Hepatic stellate cell (primary cell): ENCODE measurements at regions not wholly inside any gene's neighbourhood (a gene's known extent, or its start where the extent isn't known, plus 50 kb on each side); places are given as distances from the start of the nearest gene placed in this dataset.
"Not testable (repeated sequence)": the region's sequence is repeated elsewhere in the genome, so short reads cannot be mapped to it uniquely, and the experiment has no call there.

Source experiments
- DNase-seq: peaks from one replicate; pipeline ENCODE4 v3.0.0; 2011; ENCODE audit warnings: low spot score

- no peak for DNase-seq
These were observed 596.9 kb upstream of the CDH6 start for GRCh38 chr5:30596495-30597064.

- no peak for DNase-seq
These were observed 599.2 kb upstream of the CDH6 start for GRCh38 chr5:30594331-30594730.

GRCh38 chr5:30592833-30593232 is 600.7 kb upstream of the CDH6 start:
- DNase-seq: no peak

GRCh38 chr5:30581198-30581935 is 612.1 kb upstream of the CDH6 start:
- no peak for DNase-seq

- DNase-seq: no peak
These were observed 618.7 kb upstream of the CDH6 start for GRCh38 chr5:30574761-30575160.

- DNase-seq: no peak
These were observed 621.2 kb upstream of the CDH6 start for GRCh38 chr5:30572279-30572678.

- no peak for DNase-seq
These were observed 631.7 kb upstream of the CDH6 start for GRCh38 chr5:30561771-30562170.

- no peak for DNase-seq
These were observed 641.9 kb upstream of the CDH6 start for GRCh38 chr5:30551618-30552017.

GRCh38 chr5:30548580-30549305 is 644.7 kb upstream of the CDH6 start:
- no peak for DNase-seq

- DNase-seq: no peak
These were observed 653.3 kb upstream of the CDH6 start for GRCh38 chr5:30540150-30540549.

GRCh38 chr5:30539004-30539634 is 654.4 kb upstream of the CDH6 start:
- peak; percentile 1 for DNase-seq

- DNase-seq: no peak
These were observed 668.1 kb upstream of the CDH6 start for GRCh38 chr5:30525353-30525752.

GRCh38 chr5:30524428-30524827 is 669.1 kb upstream of the CDH6 start:
- no peak for DNase-seq

- no peak for DNase-seq
These were observed 670.4 kb upstream of the CDH6 start for GRCh38 chr5:30523061-30523460.

- DNase-seq: no peak
These were observed 688.2 kb upstream of the CDH6 start for GRCh38 chr5:30505014-30505886.

- no peak for DNase-seq
These were observed 691.2 kb upstream of the CDH6 start for GRCh38 chr5:30502277-30502676.

- DNase-seq: no peak
These were observed 692.4 kb upstream of the CDH6 start for GRCh38 chr5:30501065-30501464.

- no peak for DNase-seq
These were observed 693.0 kb upstream of the CDH6 start for GRCh38 chr5:30500513-30500912.

- no peak for DNase-seq
These were observed 694.1 kb upstream of the CDH6 start for GRCh38 chr5:30499402-30499801.

GRCh38 chr5:30498972-30499371 is 694.5 kb upstream of the CDH6 start:
- no peak for DNase-seq

GRCh38 chr5:30498509-30498908 is 695.0 kb upstream of the CDH6 start:
- not testable (repeated sequence) for DNase-seq

GRCh38 chr5:30494113-30494512 is 699.4 kb upstream of the CDH6 start:
- not testable (repeated sequence) for DNase-seq
